NT2/D1 (cell line): ENCODE measurements at regions not wholly inside any gene's neighbourhood (a gene's known extent, or its start where the extent isn't known, plus 50 kb on each side); places are given as distances from the start of the nearest gene placed in this dataset.

Experiments
- YY1 ChIP-seq: IDR thresholded peaks from 2 replicates; pipeline ENCODE4 v1.6.1; 2011; ENCODE audit not compliant: insufficient read length, insufficient read depth
- ZNF274 ChIP-seq: IDR thresholded peaks from 2 replicates; pipeline ENCODE4 v1.6.1; 2011; ENCODE audit warnings: mild to moderate bottlenecking, low read depth, low read length

DNA sequence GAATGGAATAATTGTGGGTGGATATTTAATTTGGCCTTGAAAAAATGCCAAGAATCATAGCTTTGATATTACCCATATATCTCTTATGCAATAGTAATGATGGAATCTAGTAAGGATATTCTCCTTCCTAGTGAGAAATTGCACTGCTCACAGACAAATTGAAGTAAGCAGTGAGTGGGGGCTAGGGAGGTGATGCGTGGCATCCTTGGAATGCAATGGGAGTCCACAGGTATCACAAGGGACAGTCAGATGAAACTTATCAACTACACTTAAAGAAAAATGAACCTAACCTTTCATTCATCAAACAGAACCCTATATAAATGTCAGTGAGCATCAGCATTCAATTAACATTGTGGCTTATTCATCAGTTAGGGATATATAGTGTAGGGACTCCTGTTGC, 57.8 kb downstream of the IZUMO3 start:
- TF ChIP-seq YY1 (no peak), ZNF274 (no peak)
